NCI-H446 treated with DMSO at 0.1 percent for 48 hours (cell line): ENCODE measurements at regions not wholly inside any gene's neighbourhood (a gene's known extent, or its start where the extent isn't known, plus 50 kb on each side); places are given as distances from the start of the nearest gene placed in this dataset.
"Not testable (repeated sequence)": the region's sequence is repeated elsewhere in the genome, so short reads cannot be mapped to it uniquely, and the experiment has no call there.

Experiments
- DNase-seq: peaks from one replicate; lab custom pipeline; 2025; lab: John Stamatoyannopoulos, UW

GRCh38 chr15:31597466-31597865, 270.8 kb downstream of the KLF13 start:
- no peak for DNase-seq

GRCh38 chr15:31598620-31599019, 272.0 kb downstream of the KLF13 start:
- DNase-seq: no peak

- DNase-seq: no peak
Measured at GRCh38 chr15:31605467-31605931, 278.9 kb downstream of the KLF13 start.

DNA sequence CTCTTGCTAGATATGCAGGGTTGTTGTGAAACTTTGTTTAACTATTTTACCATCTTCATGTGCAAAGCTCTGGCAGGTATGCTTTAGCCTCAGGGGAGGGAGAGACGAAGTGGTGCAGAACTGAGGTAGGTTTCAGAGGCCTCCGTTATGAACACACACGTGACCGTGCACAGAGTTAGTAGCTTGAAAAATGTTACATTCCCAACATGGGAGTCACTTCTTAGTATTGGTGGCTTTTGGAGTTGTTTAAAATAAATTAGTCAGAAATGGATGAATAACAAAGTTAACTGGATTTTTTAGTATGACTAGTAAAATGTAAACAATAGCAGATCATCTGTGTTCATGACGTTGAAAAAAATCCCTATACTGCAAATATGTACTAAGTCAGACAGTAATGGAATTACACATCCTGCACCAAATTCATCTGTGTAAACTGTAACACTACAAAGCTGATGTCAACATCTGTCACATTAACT, 279.6 kb downstream of the KLF13 start:
- DNase-seq: no peak

- no peak for DNase-seq
Measured at GRCh38 chr15:31606931-31607497, 280.4 kb downstream of the KLF13 start.

DNA sequence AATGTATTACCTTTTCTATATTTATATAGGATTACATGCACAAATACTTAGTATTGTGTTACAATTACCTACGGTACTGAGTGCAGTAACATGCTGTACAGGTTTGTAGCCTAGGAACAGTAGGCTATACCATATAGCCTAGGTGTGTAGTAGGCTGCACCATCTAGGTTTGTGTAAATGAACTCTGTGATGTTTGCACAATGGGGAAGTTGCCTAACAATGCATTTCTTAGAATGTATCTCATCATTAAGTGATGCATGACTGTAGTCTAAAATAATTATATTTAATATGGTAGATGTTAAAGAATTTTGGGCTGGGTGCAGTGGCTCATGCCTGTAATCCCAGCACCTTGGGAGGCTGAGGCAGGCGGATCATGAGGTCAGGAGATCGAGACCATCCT, 281.0 kb downstream of the KLF13 start:
- no peak for DNase-seq

DNA sequence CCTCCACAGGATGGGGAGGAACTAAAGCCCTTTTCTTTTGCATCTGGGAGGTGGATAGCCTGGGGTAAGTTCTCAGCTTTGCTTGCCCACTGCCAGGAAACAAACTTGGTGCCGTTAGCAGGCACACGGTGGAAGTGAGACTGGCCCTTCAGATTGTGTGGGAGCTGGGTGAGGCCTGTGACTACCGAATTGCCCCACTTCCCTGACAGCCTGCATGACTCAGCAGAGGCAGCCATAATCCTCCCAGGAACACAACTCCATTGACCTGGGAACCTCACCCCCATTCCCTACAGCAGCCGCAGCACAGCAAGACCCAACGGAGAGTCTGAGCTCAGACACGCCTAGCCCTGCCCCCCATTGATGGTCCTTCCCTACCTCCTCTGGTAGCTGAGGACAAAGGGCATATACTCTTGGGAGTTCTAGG, 282.6 kb downstream of the KLF13 start:
- no peak for DNase-seq

DNA sequence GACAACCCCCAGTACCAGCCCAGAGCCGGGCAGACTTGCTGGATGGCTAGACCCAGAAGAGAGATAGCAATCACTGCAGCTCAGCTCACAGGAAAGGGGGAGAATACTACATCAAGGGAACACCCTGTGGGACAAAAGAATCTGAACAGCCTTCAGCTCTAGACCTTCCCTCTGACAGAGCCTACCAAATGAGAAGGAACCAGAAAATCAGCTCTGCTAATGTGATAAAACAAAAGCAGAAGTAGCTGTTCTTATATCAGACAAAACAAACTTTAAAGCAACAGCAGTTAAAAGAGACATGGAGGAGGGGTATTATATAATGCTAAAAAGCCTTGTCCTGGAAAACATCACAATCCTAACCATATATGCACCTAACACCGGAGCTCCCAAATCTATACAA, 283.3 kb downstream of the KLF13 start:
- DNase-seq: no peak

DNA sequence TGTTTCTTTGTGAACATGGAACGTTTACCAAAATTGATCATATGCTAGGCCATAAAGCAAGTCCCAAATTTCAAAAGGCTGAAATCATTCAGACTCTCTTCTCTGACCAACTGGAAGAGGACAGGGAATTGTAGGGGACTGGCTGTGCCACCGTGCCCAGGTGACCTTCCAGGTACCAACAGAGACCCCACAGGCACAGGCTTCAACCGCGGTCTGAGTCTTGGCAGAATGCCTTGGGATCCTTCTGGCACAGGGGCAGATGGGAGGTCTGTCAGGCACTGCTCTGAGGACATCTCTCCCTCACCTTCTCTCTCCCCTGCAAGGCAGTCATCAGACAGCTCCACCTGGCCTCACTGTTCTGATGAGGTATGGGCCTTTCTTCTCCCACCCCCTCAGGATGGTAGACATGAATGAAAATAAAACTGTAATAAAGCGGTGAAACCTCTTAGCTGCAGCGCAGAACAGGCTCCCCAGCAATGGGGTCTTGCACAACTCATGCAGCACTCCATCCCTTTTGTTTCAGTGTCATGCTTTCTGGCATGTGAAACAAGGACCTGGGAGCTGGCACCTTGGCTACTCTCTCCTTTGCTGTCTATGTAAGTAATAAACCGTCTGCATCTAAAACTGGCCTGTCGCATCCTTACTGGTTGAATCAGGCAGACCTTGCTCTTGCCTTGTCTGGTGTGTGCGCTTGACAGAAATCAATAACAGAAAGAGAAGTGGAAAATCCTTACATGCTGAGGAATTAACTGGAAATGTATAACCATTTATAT, 289.2 kb downstream of the KLF13 start:
- DNase-seq: no peak

DNA sequence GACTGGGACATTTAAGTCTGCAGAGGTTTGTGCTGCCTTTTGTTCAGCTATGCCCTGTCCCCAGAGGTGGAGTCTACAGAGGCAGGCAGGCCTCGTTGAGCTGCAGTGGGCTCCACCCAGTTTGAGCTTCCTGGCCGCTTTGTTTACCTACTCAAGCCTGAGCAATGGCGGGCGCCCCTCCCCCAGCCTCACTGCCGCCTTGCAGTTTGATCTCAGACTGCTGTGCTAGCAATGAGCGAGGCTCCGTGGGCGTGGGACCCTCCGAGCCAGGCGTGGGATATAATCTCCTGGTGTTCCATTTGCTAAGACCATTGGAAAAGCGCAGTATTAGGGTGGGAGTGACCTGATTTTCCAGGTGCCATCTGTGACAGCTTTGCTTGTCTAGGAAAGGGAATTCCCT, 296.7 kb downstream of the KLF13 start:
- DNase-seq: not testable (repeated sequence)

DNA sequence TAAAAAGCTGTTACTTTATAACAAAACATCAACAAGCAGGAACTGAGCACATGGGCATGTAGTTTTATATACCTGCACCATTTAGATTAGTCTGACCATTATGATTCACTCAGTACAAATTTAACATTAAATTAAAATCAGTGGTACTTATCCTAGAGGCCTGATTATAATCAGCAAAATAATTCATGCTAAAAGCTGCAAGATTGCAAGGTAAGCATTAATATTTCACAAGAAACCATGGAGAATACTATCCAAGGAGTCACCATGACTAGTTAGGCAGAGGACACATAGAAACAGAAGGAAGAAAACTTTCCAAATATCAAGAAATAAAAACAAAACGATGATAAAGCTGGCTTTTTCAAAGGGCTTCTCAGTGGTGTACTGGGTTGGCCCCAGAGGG, 297.5 kb downstream of the KLF13 start:
- DNase-seq: not testable (repeated sequence)

GRCh38 chr15:31635715-31636114, 309.1 kb downstream of the KLF13 start:
- not testable (repeated sequence) for DNase-seq

DNA sequence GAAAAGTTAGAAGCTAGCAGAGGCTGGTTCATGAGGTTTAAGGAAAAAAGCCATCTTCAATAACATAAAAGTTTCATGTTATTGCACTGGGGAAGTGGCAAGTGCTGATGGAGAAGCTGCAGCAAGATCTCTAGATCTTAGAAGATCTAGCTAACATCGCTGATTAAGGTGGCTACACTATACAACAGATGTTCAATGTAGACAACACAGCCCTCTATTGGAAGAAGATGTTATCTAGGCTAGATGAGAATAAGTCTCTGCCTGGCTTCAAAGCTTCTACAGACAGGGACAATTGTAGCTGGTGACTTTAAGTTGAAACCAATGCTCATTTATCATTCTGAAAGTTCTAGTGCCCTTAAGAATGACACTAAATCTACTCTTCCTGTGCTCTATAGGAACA, 310.3 kb downstream of the KLF13 start:
- not testable (repeated sequence) for DNase-seq

GRCh38 chr15:31643955-31644354, 317.3 kb downstream of the KLF13 start:
- not testable (repeated sequence) for DNase-seq

GRCh38 chr15:31644761-31645160, 318.1 kb downstream of the KLF13 start:
- DNase-seq: not testable (repeated sequence)

- DNase-seq: not testable (repeated sequence)
Measured at GRCh38 chr15:31647337-31647826, 320.7 kb downstream of the KLF13 start.

DNA sequence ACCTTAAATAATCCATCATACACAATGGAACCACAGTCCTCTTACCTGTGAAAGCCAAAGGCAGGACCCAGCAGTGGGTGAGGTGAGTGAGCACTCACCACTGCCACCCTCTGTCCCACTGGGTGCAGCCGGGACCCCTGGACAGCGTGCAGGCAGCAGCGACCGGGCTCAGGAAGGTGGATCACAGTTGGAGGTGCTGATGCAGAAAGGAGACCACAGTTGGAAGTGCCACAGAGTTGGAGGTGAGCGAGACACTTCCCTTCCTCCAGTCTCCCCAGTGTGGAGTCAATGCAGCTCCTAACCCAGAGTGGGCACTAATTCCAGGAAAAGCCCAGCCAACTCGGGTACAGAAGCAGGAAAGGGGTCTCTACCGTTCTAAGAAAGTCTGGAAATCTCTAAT, 323.0 kb downstream of the KLF13 start:
- not testable (repeated sequence) for DNase-seq

- not testable (repeated sequence) for DNase-seq
Measured at GRCh38 chr15:31650055-31650701, 323.5 kb downstream of the KLF13 start.

DNA sequence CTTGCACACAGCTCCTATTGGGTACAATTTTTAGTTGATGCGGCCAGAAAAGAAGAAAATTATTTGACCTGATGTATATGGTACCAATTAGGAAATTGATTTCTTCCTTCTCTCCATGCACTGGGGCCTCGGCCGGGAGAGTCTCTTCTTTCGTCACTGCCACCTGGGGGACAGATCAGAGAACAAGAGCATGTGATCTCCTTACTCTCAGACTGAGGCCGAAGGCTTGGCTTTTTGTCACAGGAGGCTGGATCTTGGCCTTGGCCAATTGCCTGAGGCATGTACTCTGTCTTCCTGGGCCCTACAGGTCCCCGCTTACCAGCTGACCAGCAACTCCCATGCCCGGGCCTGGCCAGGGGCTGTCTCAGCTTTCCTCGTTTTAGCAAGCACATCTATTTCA, 330.3 kb downstream of the KLF13 start:
- not testable (repeated sequence) for DNase-seq

- DNase-seq: no peak
Measured at GRCh38 chr15:31660816-31661215, 334.2 kb downstream of the KLF13 start.

DNA sequence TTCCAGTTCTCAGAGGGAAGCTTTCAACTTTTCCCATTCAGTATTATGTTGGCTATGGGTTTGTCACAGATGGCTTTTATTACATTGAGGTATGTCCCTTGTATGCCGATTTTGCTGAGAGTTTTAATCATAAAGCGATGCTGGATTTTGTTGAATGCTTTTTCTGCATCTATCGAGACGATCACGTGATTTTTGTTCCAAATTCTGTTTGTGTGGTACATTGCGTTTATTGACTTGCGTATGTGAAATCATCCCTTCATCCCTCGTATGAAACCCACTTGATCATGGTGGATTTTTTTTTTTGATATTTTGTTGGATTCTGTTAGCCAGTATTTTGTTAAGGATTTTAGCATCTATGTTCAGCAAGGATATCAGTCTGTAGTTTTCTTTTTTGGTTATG, 339.1 kb downstream of the KLF13 start:
- DNase-seq: not testable (repeated sequence)

DNA sequence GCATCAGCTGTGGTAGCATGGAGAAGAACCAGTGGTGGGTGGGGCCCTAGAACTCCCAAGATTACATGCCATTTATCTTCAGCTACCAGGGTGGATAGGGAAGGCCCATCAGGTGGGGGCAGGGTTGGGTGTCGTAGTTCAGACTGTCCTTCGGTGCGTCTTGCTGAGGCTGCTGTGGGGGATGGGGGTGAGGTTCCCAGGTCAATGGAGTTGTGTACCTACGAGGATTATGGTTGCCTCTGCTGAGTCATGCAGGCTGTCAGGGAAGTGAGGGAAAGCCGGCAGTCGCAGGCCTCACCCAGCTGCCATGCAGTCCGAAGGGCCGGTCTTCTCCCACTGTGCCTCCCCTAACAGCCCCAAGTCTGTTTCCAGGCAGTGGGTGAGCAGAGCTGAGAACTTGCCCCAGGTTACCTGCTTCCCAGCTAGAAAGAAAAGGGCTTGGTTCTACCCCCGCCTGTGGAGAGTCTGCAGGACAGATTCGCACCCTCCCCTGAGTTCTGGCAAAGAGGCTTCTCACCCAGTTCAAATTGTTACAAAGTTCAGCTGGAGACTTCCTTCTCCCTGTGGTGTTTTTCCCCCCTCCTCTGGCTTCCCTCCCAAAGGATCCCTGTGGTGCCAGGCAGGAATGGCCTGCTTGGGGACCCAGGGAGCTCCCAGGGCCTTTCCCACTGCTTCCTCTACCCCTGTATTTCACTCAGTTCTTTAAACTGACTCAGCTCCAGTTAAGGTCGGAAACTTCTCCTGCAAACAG, 342.7 kb downstream of the KLF13 start:
- not testable (repeated sequence) for DNase-seq
